Activated T-helper 17 cell treated with anti-CD3 and anti-CD28 coated beads, Interleukin-2, amount 50 U/mL, for 72 hours (primary cell): ENCODE measurements at regions not wholly inside any gene's neighbourhood (a gene's known extent, or its start where the extent isn't known, plus 50 kb on each side); places are given as distances from the start of the nearest gene placed in this dataset.

ENCODE experiments used
- ATAC-seq: fragments of 150-1000 bp; cut with Tn5 transposase; replicated peaks from 2 replicates; pipeline ENCODE4 v1.10.0; 2021; ENCODE audit warnings: mild to moderate bottlenecking, moderate library complexity
- H3K27ac Mint-ChIP-seq: one replicate; pipeline ENCODE4 v1.8.0; 2022; ENCODE audit warnings: mixed read lengths
- H3K27me3 Mint-ChIP-seq: one replicate; pipeline ENCODE4 v1.8.0; 2022; ENCODE audit warnings: mixed read lengths
- H3K36me3 Mint-ChIP-seq: one replicate; pipeline ENCODE4 v1.8.0; 2022; ENCODE audit warnings: low read depth, mild to moderate bottlenecking, mixed read lengths
- H3K4me1 Mint-ChIP-seq: one replicate; pipeline ENCODE4 v1.8.0; 2022; ENCODE audit warnings: mixed read lengths
- H3K4me3 Mint-ChIP-seq: one replicate; pipeline ENCODE4 v1.8.0; 2022; ENCODE audit warnings: mild to moderate bottlenecking, mixed read lengths
- H3K9me3 Mint-ChIP-seq: one replicate; pipeline ENCODE4 v1.8.0; 2022; ENCODE audit warnings: mixed read lengths

DNA sequence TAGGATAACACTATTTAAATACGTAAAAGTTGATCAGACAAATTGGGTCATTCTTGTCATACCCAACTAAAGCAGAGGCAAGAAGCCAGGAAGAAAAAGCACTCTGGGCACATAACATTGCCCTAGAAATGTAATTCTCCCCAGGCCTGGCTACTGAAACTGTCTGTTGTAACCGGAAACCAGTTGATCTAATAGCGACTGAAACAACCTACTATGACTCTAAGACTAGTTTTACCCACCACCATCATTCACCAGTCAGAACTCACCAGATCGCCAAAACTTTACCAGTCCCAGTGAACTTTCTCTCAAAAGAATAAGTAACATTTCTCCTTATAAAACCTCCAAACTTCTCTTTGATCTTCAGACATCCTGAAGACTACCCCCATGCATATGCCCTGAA lies 99.3 kb upstream of the WWC1 start:
- Mint-ChIP-seq H3K36me3 (no peaks in the 10 kb centered on the region), H3K4me3 (no peak overlapping the region), H3K27ac (no peak overlapping the region), H3K27me3 (peaks cover 25% of the 10 kb centered on the region), H3K9me3 (no peaks in the 10 kb centered on the region), H3K4me1 (no peaks in the 10 kb centered on the region)
- ATAC-seq, result no peak

DNA sequence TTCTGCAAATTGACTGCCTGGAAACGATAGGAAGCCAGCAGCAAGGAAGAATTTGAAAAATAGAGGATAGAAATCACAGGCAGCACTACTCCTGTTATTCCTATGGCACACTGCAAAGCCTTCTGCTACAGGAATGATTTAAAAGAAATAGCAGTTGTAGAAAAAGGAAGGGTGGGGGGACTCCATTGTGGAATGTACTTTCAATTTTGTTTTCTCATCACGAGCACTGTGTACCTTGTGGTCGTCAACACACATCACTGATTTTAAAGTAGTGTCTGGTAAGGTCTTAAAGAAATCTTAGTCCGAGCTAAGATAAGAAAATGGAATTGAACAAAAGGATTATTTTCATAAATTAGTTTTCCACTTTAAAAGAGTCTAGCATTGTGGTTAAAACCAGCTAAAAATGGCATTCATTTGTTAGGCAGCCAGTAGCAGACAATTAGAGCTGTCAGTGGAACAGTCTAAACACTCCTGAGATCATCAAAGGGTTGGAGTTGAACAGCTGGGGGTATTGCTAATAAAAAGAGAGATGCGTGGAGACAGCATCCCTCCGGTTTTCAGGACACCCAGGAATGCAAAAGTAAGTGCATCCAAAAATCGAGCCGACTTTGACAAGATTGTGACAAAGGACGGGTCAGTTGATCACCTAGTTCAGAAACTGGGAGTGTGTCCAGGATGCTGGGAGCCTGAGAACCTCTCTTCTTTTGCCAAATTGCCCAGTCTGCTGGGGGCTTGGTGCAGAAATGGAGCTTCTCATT lies 97.8 kb upstream of the WWC1 start:
- Mint-ChIP-seq H3K36me3 (no peaks in the 10 kb centered on the region), H3K27me3 (peaks cover 25% of the 10 kb centered on the region), H3K9me3 (no peaks in the 10 kb centered on the region), H3K27ac (no peak overlapping the region), H3K4me3 (no peak overlapping the region), H3K4me1 (no peaks in the 10 kb centered on the region)
- no peak for ATAC-seq

DNA sequence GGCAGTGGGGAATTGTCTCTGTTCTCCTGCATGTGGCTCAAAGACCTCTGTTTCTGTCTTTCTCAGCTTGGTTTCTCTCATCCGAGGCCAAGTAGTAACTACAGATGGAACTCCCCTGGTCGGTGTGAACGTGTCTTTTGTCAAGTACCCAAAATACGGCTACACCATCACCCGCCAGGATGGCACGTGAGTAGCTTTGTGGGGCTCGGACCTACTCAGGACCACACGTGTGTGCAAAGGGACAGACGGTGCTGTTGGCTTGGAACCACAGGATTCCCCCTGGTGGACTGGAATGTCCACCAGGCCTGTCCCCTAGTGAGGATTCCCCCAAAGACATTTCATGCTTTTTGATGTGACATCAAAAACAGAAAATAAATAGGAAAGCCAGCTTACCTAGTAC lies 96.3 kb upstream of the WWC1 start:
- H3K4me1 Mint-ChIP-seq, result no peaks in the 10 kb centered on the region
- H3K27me3 Mint-ChIP-seq, result peaks cover 20% of the 10 kb centered on the region
- H3K27ac Mint-ChIP-seq, result no peak overlapping the region
- no peaks in the 10 kb centered on the region for H3K36me3 Mint-ChIP-seq
- ATAC-seq, result no peak
- H3K4me3 Mint-ChIP-seq, result no peak overlapping the region
- no peaks in the 10 kb centered on the region for H3K9me3 Mint-ChIP-seq

DNA sequence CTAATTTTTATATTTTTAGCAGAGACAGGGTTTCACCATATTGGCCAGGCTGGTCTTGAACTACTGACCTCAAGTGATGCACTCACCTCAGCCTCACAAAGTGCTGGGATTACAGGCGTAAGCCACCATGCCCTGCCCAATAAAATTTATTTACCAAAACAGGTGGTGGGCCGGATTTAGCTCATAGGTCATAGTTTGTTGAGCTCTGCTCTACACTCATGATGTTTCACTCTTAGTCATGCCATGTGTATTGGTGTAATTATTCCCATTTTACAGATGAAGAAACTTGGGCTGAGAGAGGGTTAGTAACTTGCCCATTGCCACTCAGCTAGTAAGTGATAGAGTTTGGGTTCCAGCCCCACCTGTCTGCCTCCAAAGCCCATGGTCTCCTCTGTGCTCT lies 93.1 kb upstream of the WWC1 start:
- Mint-ChIP-seq H3K27ac (no peak overlapping the region), H3K27me3 (peaks cover 10% of the 10 kb centered on the region), H3K4me1 (no peaks in the 10 kb centered on the region), H3K9me3 (no peaks in the 10 kb centered on the region), H3K4me3 (no peak overlapping the region), H3K36me3 (no peaks in the 10 kb centered on the region)
- ATAC-seq, result peak; percentile 12

DNA sequence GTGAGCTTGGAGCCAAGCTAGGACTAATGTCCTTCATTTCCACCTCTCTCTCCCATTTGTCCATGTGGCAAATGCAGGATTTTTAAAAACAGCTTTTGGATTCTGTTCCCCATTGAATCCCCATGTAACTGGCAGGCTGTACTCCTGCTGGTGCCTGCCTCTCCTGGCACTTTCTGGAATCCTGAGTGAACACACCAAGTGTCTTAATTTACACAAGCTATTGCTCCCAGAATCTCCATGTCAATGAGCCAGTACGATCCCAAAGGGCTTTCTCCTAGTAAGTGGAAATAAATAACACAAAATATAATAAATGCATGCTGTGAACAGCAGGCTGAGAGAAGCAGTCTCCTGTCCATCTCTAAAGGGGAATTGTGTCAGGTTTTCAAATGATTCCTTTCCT lies 88.4 kb upstream of the WWC1 start:
- Mint-ChIP-seq H3K4me1 (no peaks in the 10 kb centered on the region), H3K27ac (no peak overlapping the region), H3K27me3 (peaks cover 11% of the 10 kb centered on the region), H3K4me3 (no peak overlapping the region), H3K9me3 (no peaks in the 10 kb centered on the region), H3K36me3 (no peaks in the 10 kb centered on the region)
- no peak for ATAC-seq

DNA sequence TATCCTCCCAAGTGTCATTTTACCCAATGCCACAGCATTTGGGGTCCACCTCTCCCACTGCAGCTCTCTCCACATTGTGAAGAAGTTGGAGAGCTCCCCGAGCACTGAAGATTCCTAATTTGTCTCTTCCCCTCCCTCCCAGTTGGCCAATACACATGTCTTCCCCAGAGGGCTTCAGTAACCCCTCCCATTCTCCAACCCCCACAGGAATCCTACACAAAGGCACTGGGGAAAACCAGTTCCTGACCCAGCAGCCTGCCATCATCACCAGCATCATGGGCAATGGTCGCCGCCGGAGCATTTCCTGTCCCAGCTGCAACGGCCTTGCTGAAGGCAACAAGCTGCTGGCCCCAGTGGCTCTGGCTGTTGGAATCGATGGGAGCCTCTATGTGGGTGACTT lies 87.3 kb upstream of the WWC1 start:
- ATAC-seq, result no peak

DNA sequence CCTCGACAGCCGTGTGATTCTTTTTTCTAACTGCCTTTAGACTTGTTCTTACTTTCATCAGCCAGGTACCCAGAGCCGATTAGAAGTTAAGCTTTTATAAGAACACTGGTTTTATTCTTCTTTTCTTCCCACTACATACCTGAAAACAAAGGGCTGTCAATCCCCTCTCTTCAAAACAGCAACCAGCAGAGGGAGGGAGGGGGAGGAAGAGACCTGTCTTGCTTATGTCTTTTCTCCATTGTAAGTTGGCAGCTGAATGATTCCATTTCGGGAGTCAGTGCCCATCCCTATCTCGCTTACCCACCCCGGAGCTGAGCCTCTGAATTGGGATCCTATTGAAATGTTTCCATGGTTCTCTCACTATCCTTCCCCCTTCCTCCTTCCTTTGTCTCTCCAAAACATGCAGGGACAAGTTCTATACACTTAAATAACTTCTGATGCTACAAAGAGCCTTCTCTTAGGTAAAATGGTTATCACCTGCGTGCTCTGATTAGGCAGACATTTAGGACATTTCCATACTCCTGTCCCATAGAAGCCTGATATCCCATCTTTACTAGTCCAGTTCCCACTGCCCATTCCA lies 83.9 kb upstream of the WWC1 start:
- Mint-ChIP-seq H3K27me3 (peaks cover 15% of the 10 kb centered on the region), H3K4me1 (no peaks in the 10 kb centered on the region), H3K36me3 (no peaks in the 10 kb centered on the region), H3K9me3 (no peaks in the 10 kb centered on the region), H3K4me3 (no peak overlapping the region), H3K27ac (no peak overlapping the region)
- no peak for ATAC-seq

More for the DNA sequence above, 87.3 kb upstream of the WWC1 start:
- Mint-ChIP-seq H3K27me3 (peaks cover 11% of the 10 kb centered on the region), H3K36me3 (no peaks in the 10 kb centered on the region), H3K4me3 (no peak overlapping the region), H3K27ac (no peak overlapping the region), H3K4me1 (no peaks in the 10 kb centered on the region), H3K9me3 (no peaks in the 10 kb centered on the region)

DNA sequence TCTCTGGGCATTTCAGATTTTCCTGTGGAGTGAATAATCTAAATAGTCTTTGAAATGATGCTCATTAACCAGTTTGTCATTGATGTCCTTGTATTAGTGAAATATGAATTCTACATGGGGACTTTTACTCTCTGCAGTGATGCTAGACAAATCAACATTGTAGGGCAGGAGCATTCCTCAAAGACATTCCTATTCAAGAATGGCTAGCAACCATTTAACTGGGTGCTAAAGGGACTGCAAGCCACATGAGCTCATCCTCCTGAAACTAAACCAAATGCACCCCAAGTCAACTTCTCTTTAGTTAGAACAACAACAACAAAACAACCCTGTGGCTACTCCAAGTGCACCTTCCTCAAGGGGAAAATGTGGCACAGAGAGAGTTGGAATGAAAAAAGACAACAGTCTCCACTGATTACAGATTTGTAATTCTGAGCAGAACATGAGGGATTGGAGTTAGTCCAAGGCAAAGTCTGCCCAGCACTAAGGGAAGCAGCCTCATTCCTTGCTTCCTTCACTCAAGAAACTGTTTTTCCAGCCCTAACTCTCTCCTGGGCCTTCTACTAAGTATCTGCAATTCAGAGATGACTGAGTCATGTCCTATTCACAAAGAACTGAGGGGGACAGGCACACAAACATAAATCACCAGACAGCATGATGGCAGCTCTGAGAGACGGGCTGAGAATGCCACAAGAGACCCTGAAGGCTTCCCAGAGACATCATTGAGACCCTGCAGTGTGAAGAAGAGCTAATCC lies 82.0 kb upstream of the WWC1 start:
- Mint-ChIP-seq H3K27ac (no peak overlapping the region), H3K4me3 (no peak overlapping the region), H3K27me3 (peaks cover 25% of the 10 kb centered on the region), H3K4me1 (no peaks in the 10 kb centered on the region), H3K36me3 (no peaks in the 10 kb centered on the region), H3K9me3 (no peaks in the 10 kb centered on the region)
- no peak for ATAC-seq

DNA sequence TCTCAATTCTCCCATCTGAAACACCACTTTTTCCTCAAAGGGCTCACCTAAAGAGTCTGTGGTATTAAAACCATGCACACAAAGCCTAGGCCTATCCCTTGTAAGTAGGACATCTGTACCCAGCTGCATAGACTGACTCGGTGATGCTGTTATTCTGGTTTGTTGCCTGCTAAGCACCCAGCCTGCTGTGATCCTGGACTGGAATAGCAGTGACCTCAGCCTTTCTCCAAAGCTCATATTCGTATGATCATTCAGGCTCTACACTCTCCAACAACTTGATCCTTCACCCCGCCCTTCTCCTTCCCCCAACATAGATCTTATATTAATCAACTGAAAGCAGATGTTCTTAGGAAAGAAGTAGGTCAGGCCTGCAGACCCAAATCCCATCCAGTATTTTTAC lies 81.4 kb upstream of the WWC1 start:
- Mint-ChIP-seq H3K27me3 (peaks cover 28% of the 10 kb centered on the region), H3K36me3 (no peaks in the 10 kb centered on the region), H3K27ac (no peak overlapping the region), H3K4me3 (no peak overlapping the region), H3K4me1 (no peaks in the 10 kb centered on the region), H3K9me3 (no peaks in the 10 kb centered on the region)
- no peak for ATAC-seq

DNA sequence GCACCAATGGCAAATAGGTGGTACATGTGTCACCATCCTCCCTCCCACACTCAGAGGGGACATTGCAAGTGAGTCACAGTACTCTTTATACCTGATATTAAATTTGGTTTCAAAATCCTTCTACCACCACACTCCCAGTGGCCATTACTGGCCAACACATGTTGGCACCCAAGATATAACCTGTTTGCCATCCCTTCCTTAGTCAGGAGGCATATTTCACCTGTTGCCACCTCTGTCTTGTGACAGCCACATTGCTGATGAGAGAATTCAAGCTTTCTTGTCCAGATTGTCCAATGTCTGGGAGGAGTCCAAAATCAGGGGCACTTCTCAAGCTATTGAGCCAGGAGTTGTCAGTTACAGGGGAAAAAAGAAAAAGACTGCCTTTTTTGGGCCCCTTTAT lies 80.2 kb upstream of the WWC1 start:
- Mint-ChIP-seq H3K4me1 (no peaks in the 10 kb centered on the region), H3K27ac (no peak overlapping the region), H3K36me3 (no peaks in the 10 kb centered on the region), H3K4me3 (no peak overlapping the region), H3K9me3 (no peaks in the 10 kb centered on the region), H3K27me3 (peaks cover 21% of the 10 kb centered on the region)
- ATAC-seq, result no peak

DNA sequence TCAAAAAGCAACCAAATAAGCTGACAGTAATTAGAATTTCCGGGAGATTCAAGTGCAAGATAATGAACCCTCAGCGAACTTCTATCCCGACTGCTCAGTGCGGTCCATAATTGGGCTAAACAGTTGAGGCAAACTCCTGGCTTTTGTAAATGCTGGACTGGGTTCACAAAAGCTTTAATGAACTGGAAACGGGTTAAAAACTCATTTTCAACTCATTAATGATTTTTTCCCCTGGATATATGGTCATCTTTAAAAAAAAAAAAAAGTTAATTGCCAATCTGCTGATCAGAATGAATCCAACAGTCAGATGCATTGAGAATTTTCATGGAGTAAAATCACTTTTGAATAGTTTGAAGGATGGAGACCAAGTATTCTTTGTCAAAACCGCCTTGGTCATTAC lies 79.5 kb upstream of the WWC1 start:
- no peak for ATAC-seq
- H3K4me1 Mint-ChIP-seq, result no peaks in the 10 kb centered on the region
- H3K27me3 Mint-ChIP-seq, result peaks cover 21% of the 10 kb centered on the region
- no peak overlapping the region for H3K4me3 Mint-ChIP-seq
- H3K27ac Mint-ChIP-seq, result no peak overlapping the region
- H3K36me3 Mint-ChIP-seq, result no peaks in the 10 kb centered on the region
- H3K9me3 Mint-ChIP-seq, result no peaks in the 10 kb centered on the region

DNA sequence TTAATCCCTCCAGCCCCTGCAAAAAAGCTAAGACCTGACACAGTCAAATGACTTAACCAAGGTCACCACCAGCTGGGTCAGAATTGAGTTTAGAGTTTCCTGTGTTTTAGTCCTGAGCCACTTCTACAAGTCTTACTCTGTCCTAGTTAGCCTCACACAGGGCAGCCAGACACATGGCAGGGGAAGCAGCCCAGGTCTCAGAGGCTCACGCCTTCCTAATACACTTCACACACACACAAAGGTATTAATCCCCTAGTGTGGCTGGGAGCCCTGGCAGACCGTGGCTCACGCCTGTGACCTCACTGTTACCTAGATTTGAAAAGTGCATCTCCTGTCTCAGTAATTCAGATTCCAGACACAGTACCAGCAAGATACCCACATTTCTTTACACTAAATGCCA lies 77.4 kb upstream of the WWC1 start:
- no peaks in the 10 kb centered on the region for H3K4me1 Mint-ChIP-seq
- ATAC-seq, result no peak
- no peaks in the 10 kb centered on the region for H3K9me3 Mint-ChIP-seq
- no peak overlapping the region for H3K4me3 Mint-ChIP-seq
- H3K27ac Mint-ChIP-seq, result no peak overlapping the region
- no peaks in the 10 kb centered on the region for H3K36me3 Mint-ChIP-seq
- H3K27me3 Mint-ChIP-seq, result peaks cover 17% of the 10 kb centered on the region

DNA sequence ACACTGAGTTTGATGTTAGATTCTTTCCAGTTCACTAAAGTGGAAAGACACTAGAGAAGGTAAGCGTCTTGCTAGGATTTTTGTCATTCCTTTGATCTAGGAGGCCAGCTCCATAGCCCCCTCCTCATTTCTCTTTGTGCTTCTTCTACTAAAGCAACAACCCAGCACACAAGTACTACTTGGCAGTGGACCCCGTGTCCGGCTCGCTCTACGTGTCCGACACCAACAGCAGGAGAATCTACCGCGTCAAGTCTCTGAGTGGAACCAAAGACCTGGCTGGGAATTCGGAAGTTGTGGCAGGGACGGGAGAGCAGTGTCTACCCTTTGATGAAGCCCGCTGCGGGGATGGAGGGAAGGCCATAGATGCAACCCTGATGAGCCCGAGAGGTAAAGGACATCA lies 76.6 kb upstream of the WWC1 start:
- no peaks in the 10 kb centered on the region for H3K36me3 Mint-ChIP-seq
- peaks cover 17% of the 10 kb centered on the region for H3K27me3 Mint-ChIP-seq
- H3K9me3 Mint-ChIP-seq, result no peaks in the 10 kb centered on the region
- H3K4me1 Mint-ChIP-seq, result no peaks in the 10 kb centered on the region
- no peak overlapping the region for H3K27ac Mint-ChIP-seq
- H3K4me3 Mint-ChIP-seq, result no peak overlapping the region
- no peak for ATAC-seq

DNA sequence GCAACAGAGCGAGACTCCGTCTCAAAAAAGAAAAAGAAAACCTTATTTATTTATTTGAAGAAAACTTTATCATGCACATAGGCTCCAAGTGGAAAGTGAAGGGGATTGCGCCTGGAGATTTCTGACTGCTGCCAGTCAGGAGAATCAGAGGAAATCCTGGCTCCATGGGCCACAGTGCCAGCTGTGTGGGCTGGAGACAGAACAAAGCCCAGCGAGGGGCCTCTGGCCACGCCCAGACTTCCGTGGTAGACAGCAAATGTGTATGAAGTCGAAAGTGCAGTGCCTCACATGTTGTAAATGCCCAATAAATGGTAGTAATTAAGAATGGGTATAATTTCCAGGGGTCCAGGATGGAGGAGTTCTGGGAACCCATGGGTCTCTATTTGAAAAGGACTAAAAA lies 75.8 kb upstream of the WWC1 start:
- Mint-ChIP-seq H3K4me1 (no peaks in the 10 kb centered on the region), H3K27me3 (peaks cover 14% of the 10 kb centered on the region), H3K9me3 (no peaks in the 10 kb centered on the region), H3K27ac (no peak overlapping the region), H3K36me3 (no peaks in the 10 kb centered on the region), H3K4me3 (no peak overlapping the region)
- no peak for ATAC-seq

DNA sequence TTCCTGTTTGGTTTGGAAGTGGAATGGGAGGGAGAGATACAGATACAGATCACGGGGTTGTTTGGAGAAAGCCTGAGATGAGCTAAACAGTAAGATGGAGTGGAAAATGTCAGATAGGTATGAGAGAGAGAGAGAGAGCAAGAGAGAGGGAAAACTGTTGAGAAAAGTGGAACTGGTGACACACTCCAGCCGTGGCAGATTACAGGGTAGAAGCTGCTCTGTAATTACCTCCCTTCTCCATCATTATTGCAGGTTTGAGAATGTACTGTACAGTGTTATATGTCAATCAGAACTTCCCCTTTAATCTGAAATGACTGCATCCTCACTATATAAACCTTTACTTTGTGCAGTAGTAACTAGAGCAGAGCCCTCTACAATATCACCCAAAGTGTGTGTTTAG lies 74.5 kb upstream of the WWC1 start:
- H3K27ac Mint-ChIP-seq, result no peak overlapping the region
- peaks cover 14% of the 10 kb centered on the region for H3K27me3 Mint-ChIP-seq
- H3K4me3 Mint-ChIP-seq, result no peak overlapping the region
- no peaks in the 10 kb centered on the region for H3K36me3 Mint-ChIP-seq
- ATAC-seq, result no peak
- H3K4me1 Mint-ChIP-seq, result no peaks in the 10 kb centered on the region
- no peaks in the 10 kb centered on the region for H3K9me3 Mint-ChIP-seq
